A673 (cell line): ENCODE measurements at regions not wholly inside any gene's neighbourhood (a gene's known extent, or its start where the extent isn't known, plus 50 kb on each side); places are given as distances from the start of the nearest gene placed in this dataset.

Experiments
- BruUV-seq: library from RNA; stranded (reverse); fragments of 400-500 nt; replicated peaks from 2 replicates; lab custom pipeline; 2021; lab: Mats Ljungman, UMichigan
- CTCF ChIA-PET: fragments of 300-600 bp; sonication (Branson Sonifier 250); formaldehyde crosslinking; loops from one replicate; lab custom pipeline; 2022; ENCODE audit warnings: antibody characterized with exemption; lab: Charles Lee
- POLR2A ChIA-PET: fragments of 300-600 bp; sonication (Branson Sonifier 250); formaldehyde crosslinking; loops from one replicate; lab custom pipeline; 2022; ENCODE audit warnings: antibody characterized with exemption; ENCODE audit not compliant: low non-redundant PET; lab: Charles Lee
- DNase-seq: peaks from one replicate; pipeline ENCODE4 v3.0.0-alpha.2; 2015; ENCODE audit warnings: low spot score
- H3K27ac ChIP-seq: fragments of 200-600 bp; sonication (generic); 2 replicates; pipeline ENCODE4 v1.5.1; 2016; ENCODE audit warnings: mixed run types, low read depth, mild to moderate bottlenecking, mixed read lengths, antibody characterized with exemption, low read length; ENCODE audit not compliant: poor library complexity, severe bottlenecking
- H3K27me3 ChIP-seq: fragments of 200-600 bp; sonication (generic); replicated peaks from 2 replicates; pipeline ENCODE4 v1.6.1; 2017; ENCODE audit warnings: mixed run types, low read depth, mild to moderate bottlenecking, mixed read lengths, antibody characterized with exemption, low read length; ENCODE audit not compliant: insufficient read depth, poor library complexity
- H3K36me3 ChIP-seq: fragments of 200-600 bp; sonication (generic); 2 replicates; pipeline ENCODE4 v1.6.1; 2016; ENCODE audit warnings: mixed run types, mild to moderate bottlenecking, mixed read lengths, antibody characterized with exemption, low read length; ENCODE audit not compliant: insufficient read depth, poor library complexity, severe bottlenecking
- H3K4me1 ChIP-seq: fragments of 200-600 bp; sonication (generic); 2 replicates; pipeline ENCODE4 v1.6.1; 2017; ENCODE audit warnings: mixed run types, mild to moderate bottlenecking, mixed read lengths, antibody characterized with exemption, low read length; ENCODE audit not compliant: insufficient read depth, poor library complexity, severe bottlenecking
- H3K4me3 ChIP-seq: fragments of 200-600 bp; sonication (generic); 2 replicates; pipeline ENCODE4 v1.5.1; 2016; ENCODE audit warnings: low read depth, mixed run types, mild to moderate bottlenecking, mixed read lengths, low read length; ENCODE audit not compliant: poor library complexity, severe bottlenecking
- H3K9me3 ChIP-seq: fragments of 200-600 bp; sonication (generic); 2 replicates; pipeline ENCODE4 v1.6.1; 2016; ENCODE audit warnings: mixed run types, low read depth, mild to moderate bottlenecking, mixed read lengths, antibody characterized with exemption, low read length; ENCODE audit not compliant: poor library complexity, severe bottlenecking
- EZH2 ChIP-seq: fragments of 200-600 bp; sonication (generic); IDR thresholded peaks from 2 replicates; pipeline ENCODE4 v1.6.1; 2017; ENCODE audit warnings: borderline replicate concordance, low read depth, mild to moderate bottlenecking, mixed read lengths, antibody characterized with exemption, low read length; ENCODE audit not compliant: poor library complexity, severe bottlenecking
- intact Hi-C: fragments of 100-400 bp; cut with micrococcal nuclease; formaldehyde crosslinking; loops from one replicate; pipeline ENCODE4 v1.10.0; 2022; ENCODE audit not compliant: unreplicated experiment
- TF ChIP-seq, protein P1 (sequence below): fragments of 300-800, 200-600 bp; sonication (generic); conservative IDR thresholded peaks from 2 replicates; pipeline ENCODE4 v1.5.1; 2017; ENCODE audit warnings: low read depth, mild to moderate bottlenecking, antibody characterized with exemption, low read length, moderate library complexity, mixed read lengths

DNA sequence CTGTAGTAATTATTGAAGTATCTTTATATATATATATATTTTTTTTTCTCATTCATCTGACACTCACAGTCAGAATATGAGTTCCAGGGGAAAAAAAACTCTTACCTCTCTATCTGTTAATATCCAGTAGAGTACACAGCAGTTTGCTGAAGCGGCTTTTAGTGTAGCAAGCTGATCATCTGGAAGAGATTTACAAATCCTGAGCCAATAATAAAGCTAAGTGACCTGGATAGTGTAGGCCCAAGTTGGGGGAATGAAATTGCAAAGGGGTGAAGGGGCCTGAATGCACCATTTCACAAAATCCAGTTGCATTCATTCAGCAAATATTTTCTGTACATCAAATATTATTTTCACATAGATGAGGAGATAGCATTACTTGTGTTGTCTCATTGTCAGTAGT lies 234.6 kb upstream of the FLRT2 start:
- Histone ChIP-seq H3K4me3 (no peak overlapping the region), H3K27ac (no peak overlapping the region), H3K4me1 (no peaks in the 10 kb centered on the region), H3K36me3 (no peaks in the 10 kb centered on the region), H3K27me3 (no peaks in the 10 kb centered on the region), H3K9me3 (no peaks in the 10 kb centered on the region)
- TF ChIP-seq, protein P1, sequence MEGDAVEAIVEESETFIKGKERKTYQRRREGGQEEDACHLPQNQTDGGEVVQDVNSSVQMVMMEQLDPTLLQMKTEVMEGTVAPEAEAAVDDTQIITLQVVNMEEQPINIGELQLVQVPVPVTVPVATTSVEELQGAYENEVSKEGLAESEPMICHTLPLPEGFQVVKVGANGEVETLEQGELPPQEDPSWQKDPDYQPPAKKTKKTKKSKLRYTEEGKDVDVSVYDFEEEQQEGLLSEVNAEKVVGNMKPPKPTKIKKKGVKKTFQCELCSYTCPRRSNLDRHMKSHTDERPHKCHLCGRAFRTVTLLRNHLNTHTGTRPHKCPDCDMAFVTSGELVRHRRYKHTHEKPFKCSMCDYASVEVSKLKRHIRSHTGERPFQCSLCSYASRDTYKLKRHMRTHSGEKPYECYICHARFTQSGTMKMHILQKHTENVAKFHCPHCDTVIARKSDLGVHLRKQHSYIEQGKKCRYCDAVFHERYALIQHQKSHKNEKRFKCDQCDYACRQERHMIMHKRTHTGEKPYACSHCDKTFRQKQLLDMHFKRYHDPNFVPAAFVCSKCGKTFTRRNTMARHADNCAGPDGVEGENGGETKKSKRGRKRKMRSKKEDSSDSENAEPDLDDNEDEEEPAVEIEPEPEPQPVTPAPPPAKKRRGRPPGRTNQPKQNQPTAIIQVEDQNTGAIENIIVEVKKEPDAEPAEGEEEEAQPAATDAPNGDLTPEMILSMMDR, result no peak
- no peak for TF ChIP-seq EZH2
- DNase-seq, result no peak
- BruUV-seq, result no TSS peak
- CTCF ChIA-PET, result no interaction called here
- intact Hi-C loops, result no loop called here
- POLR2A ChIA-PET, result no interaction called here

DNA sequence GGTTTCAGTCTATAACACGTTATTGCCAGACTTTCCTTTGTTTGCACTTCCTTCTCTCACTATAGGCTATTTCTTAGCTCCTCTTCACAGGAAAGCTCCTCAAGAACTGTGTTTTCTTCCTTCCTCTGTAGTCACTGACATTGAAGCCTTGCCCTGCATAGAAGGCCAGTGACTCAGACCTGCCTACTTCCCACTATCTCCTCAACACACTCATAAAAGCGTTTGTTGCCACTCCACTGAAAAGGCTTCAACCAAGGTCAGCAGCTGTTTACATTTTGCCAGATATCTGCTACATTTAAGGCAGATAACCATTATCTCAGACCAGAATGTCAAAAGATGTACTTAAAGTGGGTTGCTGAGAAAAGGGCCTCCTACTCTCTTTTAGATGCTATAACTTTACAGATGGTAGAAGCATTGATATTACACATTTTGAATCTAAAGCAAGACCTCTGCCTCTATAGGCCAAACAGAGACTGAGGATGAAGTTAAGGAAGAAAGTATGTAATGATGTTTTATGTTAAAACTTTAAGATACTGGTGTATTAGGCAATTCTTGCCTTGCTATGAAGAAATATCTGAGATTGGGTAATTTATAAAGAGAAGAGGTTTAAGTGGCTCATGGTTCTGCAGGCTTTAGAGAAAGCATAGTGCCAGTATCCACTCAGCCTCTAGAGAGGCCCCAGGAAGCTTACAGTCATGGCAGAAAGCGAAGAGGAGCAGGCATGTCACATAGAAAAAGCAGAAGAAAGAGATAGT lies 233.3 kb upstream of the FLRT2 start:
- CTCF ChIA-PET, result no interaction called here
- no peak for DNase-seq
- no peaks in the 10 kb centered on the region for H3K9me3 ChIP-seq
- no peak overlapping the region for H3K27ac ChIP-seq
- H3K27me3 ChIP-seq, result no peaks in the 10 kb centered on the region
- intact Hi-C loops, result no loop called here
- no peak overlapping the region for H3K4me3 ChIP-seq
- TF ChIP-seq, protein P1, result no peak
- TF ChIP-seq EZH2, result no peak
- no peaks in the 10 kb centered on the region for H3K4me1 ChIP-seq
- BruUV-seq, result no TSS peak
- no peaks in the 10 kb centered on the region for H3K36me3 ChIP-seq
- POLR2A ChIA-PET, result no interaction called here

DNA sequence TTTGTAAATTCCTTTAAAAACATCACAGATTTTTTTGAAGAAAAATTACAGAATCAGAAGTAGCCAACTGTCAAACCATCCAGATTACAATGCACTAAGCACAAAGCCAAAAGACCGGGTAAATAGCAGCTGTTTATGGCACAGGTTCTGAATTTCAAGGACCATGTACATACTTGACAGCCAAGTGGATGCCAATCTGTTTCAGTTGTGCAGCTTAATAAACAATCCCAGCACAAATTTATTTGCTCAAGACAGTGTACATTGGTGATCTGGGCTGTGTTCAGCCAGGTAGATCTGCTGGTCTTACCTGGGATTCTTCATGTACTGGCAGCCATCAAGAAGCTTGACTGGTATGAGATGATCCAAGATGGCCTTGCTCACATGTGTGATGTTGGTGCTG lies 229.8 kb upstream of the FLRT2 start:
- Histone ChIP-seq H3K27me3 (no peaks in the 10 kb centered on the region), H3K4me3 (no peak overlapping the region), H3K27ac (no peak overlapping the region), H3K4me1 (no peaks in the 10 kb centered on the region), H3K36me3 (no peaks in the 10 kb centered on the region), H3K9me3 (no peaks in the 10 kb centered on the region)
- TF ChIP-seq EZH2, result no peak
- TF ChIP-seq, protein P1, result no peak
- ChIA-PET CTCF (no interaction called here), POLR2A (no interaction called here)
- BruUV-seq, result no TSS peak
- no peak for DNase-seq
- intact Hi-C loops, result no loop called here
